ENCODE measurements at regions not wholly inside any gene's neighbourhood (a gene's known extent, or its start where the extent isn't known, plus 50 kb on each side); places are given as distances from the start of the nearest gene placed in this dataset.

- H3K4me1 ChIP-seq (ENCODE audit: control insufficient read depth in 5 of 5, insufficient read depth in 5 of 5, low read length in 5 of 5), result no peaks in the 10 kb centered on the region
- no peaks in the 10 kb centered on the region for H3K9me3 ChIP-seq (ENCODE audit: control insufficient read depth in 5 of 5, low read length in 5 of 5)
- H3K27ac ChIP-seq (ENCODE audit: low read depth, low read length), result no peak overlapping the region
- no peak overlapping the region for H3K4me3 ChIP-seq (ENCODE audit: low read depth in 1 of 5, low read length in 5 of 5)
- H3K9ac ChIP-seq (ENCODE audit: low read length in 5 of 5), result no peak overlapping the region
- H3K36me3 ChIP-seq (ENCODE audit: control insufficient read depth in 5 of 5, insufficient read depth in 5 of 5, low read length in 5 of 5), result no peaks in the 10 kb centered on the region
- H3K27me3 ChIP-seq (ENCODE audit: control insufficient read depth in 5 of 5, insufficient read depth in 4 of 5, low read length in 5 of 5), result no peaks in the 10 kb centered on the region
Measured at GRCh38 chr5:166865206-166865605, 1426.2 kb upstream of the WWC1 start.

DNA sequence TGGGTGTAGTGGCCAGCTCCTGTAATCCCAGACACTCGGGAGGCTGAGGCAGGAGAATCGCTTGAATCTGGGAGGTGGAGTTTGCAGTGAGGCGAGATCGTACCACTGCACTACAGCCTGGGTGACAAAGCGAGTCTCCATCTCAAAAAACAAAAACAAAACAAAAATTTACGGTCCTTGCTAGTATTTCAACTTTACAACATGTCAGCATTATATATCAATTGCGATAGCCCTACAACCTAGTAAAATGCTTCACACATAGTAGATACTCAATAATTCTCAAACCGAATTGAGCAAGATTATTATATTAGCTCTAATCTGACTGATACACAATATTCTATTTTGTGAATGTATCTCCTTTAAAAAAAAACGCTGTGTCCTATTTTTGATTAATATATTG is 1411.0 kb upstream of the WWC1 start:
- Histone ChIP-seq H3K36me3 (ENCODE audit: control insufficient read depth in 5 of 5, insufficient read depth in 5 of 5, low read length in 5 of 5) (no peaks in the 10 kb centered on the region), H3K27ac (ENCODE audit: low read depth, low read length) (no peak overlapping the region), H3K9ac (ENCODE audit: low read length in 5 of 5) (no peak overlapping the region), H3K27me3 (ENCODE audit: control insufficient read depth in 5 of 5, insufficient read depth in 4 of 5, low read length in 5 of 5) (no peaks in the 10 kb centered on the region), H3K4me1 (ENCODE audit: control insufficient read depth in 5 of 5, insufficient read depth in 5 of 5, low read length in 5 of 5) (peaks cover 0 to 6% (median 0%) of the 10 kb centered on the region in 5 donors), H3K9me3 (ENCODE audit: control insufficient read depth in 5 of 5, low read length in 5 of 5) (no peaks in the 10 kb centered on the region), H3K4me3 (ENCODE audit: low read depth in 1 of 5, low read length in 5 of 5) (no peak overlapping the region)

- Histone ChIP-seq H3K36me3 (ENCODE audit: control insufficient read depth in 5 of 5, insufficient read depth in 5 of 5, low read length in 5 of 5) (no peaks in the 10 kb centered on the region), H3K9ac (ENCODE audit: low read length in 5 of 5) (no peak overlapping the region), H3K4me3 (ENCODE audit: low read depth in 1 of 5, low read length in 5 of 5) (no peak overlapping the region), H3K9me3 (ENCODE audit: control insufficient read depth in 5 of 5, low read length in 5 of 5) (no peaks in the 10 kb centered on the region), H3K27me3 (ENCODE audit: control insufficient read depth in 5 of 5, insufficient read depth in 4 of 5, low read length in 5 of 5) (no peaks in the 10 kb centered on the region), H3K4me1 (ENCODE audit: control insufficient read depth in 5 of 5, insufficient read depth in 5 of 5, low read length in 5 of 5) (peaks cover 0 to 6% (median 0%) of the 10 kb centered on the region in 5 donors), H3K27ac (ENCODE audit: low read depth, low read length) (no peak overlapping the region)
Measured at GRCh38 chr5:166881802-166882201, 1409.6 kb upstream of the WWC1 start.

DNA sequence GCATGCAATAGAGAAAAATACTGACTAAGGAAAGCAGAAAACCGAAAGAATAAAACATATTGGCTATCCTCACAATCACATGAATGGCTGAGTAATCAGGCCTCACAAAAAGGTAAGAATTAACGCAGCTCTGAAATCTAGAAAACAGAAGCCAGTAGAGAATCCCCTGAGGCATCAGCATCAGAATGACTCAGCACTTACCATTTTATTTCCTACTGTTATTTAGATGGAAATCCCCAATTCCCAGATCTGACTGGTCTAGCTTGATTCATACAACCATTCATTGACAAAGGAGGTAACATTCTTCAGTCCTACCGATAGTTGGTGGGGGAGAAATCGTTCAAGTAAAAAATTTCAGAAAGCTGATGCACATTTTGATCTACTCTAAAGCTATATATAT is 1408.4 kb upstream of the WWC1 start:
- Histone ChIP-seq H3K9me3 (ENCODE audit: control insufficient read depth in 5 of 5, low read length in 5 of 5) (no peaks in the 10 kb centered on the region), H3K27me3 (ENCODE audit: control insufficient read depth in 5 of 5, insufficient read depth in 4 of 5, low read length in 5 of 5) (no peaks in the 10 kb centered on the region), H3K9ac (ENCODE audit: low read length in 5 of 5) (no peak overlapping the region), H3K27ac (ENCODE audit: low read depth, low read length) (no peak overlapping the region), H3K4me1 (ENCODE audit: control insufficient read depth in 5 of 5, insufficient read depth in 5 of 5, low read length in 5 of 5) (peaks cover 0 to 6% (median 0%) of the 10 kb centered on the region in 5 donors), H3K36me3 (ENCODE audit: control insufficient read depth in 5 of 5, insufficient read depth in 5 of 5, low read length in 5 of 5) (no peaks in the 10 kb centered on the region), H3K4me3 (ENCODE audit: low read depth in 1 of 5, low read length in 5 of 5) (no peak overlapping the region)

- H3K4me1 ChIP-seq (ENCODE audit: control insufficient read depth in 5 of 5, insufficient read depth in 5 of 5, low read length in 5 of 5), result no peaks in the 10 kb centered on the region
- no peak overlapping the region for H3K4me3 ChIP-seq (ENCODE audit: low read depth in 1 of 5, low read length in 5 of 5)
Measured at GRCh38 chr5:166898166-166898565, 1393.3 kb upstream of the WWC1 start.

GRCh38 chr5:166899343-166899742 is 1392.1 kb upstream of the WWC1 start:
- no peak overlapping the region for H3K4me3 ChIP-seq (ENCODE audit: low read depth in 1 of 5, low read length in 5 of 5)
- H3K9me3 ChIP-seq (ENCODE audit: control insufficient read depth in 5 of 5, low read length in 5 of 5), result no peaks in the 10 kb centered on the region
- H3K4me1 ChIP-seq (ENCODE audit: control insufficient read depth in 5 of 5, insufficient read depth in 5 of 5, low read length in 5 of 5), result no peaks in the 10 kb centered on the region
- H3K36me3 ChIP-seq (ENCODE audit: control insufficient read depth in 5 of 5, insufficient read depth in 5 of 5, low read length in 5 of 5), result no peaks in the 10 kb centered on the region
- H3K27ac ChIP-seq (ENCODE audit: low read depth, low read length), result no peak overlapping the region
- H3K27me3 ChIP-seq (ENCODE audit: control insufficient read depth in 5 of 5, insufficient read depth in 4 of 5, low read length in 5 of 5), result no peaks in the 10 kb centered on the region
- no peak overlapping the region for H3K9ac ChIP-seq (ENCODE audit: low read length in 5 of 5)

More at GRCh38 chr5:166898166-166898565, 1393.3 kb upstream of the WWC1 start:
- Histone ChIP-seq H3K27me3 (ENCODE audit: control insufficient read depth in 5 of 5, insufficient read depth in 4 of 5, low read length in 5 of 5) (no peaks in the 10 kb centered on the region), H3K27ac (ENCODE audit: low read depth, low read length) (no peak overlapping the region), H3K36me3 (ENCODE audit: control insufficient read depth in 5 of 5, insufficient read depth in 5 of 5, low read length in 5 of 5) (no peaks in the 10 kb centered on the region), H3K9ac (ENCODE audit: low read length in 5 of 5) (no peak overlapping the region), H3K9me3 (ENCODE audit: control insufficient read depth in 5 of 5, low read length in 5 of 5) (no peaks in the 10 kb centered on the region)

- H3K4me1 ChIP-seq (ENCODE audit: control insufficient read depth in 5 of 5, insufficient read depth in 5 of 5, low read length in 5 of 5), result no peaks in the 10 kb centered on the region
- H3K27me3 ChIP-seq (ENCODE audit: control insufficient read depth in 5 of 5, insufficient read depth in 4 of 5, low read length in 5 of 5), result no peaks in the 10 kb centered on the region
- H3K36me3 ChIP-seq (ENCODE audit: control insufficient read depth in 5 of 5, insufficient read depth in 5 of 5, low read length in 5 of 5), result no peaks in the 10 kb centered on the region
- no peaks in the 10 kb centered on the region for H3K9me3 ChIP-seq (ENCODE audit: control insufficient read depth in 5 of 5, low read length in 5 of 5)
- H3K9ac ChIP-seq (ENCODE audit: low read length in 5 of 5), result no peak overlapping the region
- no peak overlapping the region for H3K4me3 ChIP-seq (ENCODE audit: low read depth in 1 of 5, low read length in 5 of 5)
- H3K27ac ChIP-seq (ENCODE audit: low read depth, low read length), result no peak overlapping the region
Measured at GRCh38 chr5:166904571-166904970, 1386.9 kb upstream of the WWC1 start.

DNA sequence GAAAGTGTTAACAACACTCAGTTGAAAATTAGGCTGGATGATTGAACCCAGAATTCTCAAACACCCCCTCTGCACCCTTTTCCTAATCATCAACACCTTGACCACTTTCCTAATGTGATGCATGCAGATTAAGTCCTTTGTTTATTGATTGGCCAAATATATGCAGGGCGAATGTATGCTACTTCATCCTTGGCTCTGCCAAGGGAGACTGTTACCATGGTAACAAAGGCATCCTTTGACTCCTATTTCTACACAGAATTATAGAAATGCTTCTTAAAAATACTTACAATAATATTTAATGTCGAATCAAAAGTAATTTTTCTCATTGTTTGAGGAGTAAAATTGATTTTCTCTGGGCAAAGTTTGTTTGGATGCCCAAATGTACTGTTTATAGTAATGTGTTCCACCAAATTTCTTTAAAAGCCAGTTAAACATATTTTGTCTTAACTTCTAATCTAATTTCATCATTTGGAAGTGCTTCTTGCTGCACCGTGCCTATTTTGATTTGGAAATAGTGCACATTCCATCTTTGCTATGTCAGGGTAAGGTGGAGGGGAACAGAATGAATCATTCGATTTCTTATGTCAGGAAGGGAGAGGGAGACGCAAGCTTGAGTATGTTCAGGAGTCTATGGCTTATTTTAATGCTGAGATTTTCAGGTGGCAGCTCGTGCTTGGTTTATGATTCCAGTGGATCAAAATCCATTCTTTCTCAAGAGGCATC is 1384.3 kb upstream of the WWC1 start:
- H3K4me3 ChIP-seq (ENCODE audit: low read depth in 1 of 5, low read length in 5 of 5), result no peak overlapping the region
- H3K4me1 ChIP-seq (ENCODE audit: control insufficient read depth in 5 of 5, insufficient read depth in 5 of 5, low read length in 5 of 5), result no peaks in the 10 kb centered on the region
- H3K9me3 ChIP-seq (ENCODE audit: control insufficient read depth in 5 of 5, low read length in 5 of 5), result no peaks in the 10 kb centered on the region
- H3K9ac ChIP-seq (ENCODE audit: low read length in 5 of 5), result no peak overlapping the region
- H3K36me3 ChIP-seq (ENCODE audit: control insufficient read depth in 5 of 5, insufficient read depth in 5 of 5, low read length in 5 of 5), result no peaks in the 10 kb centered on the region
- no peaks in the 10 kb centered on the region for H3K27me3 ChIP-seq (ENCODE audit: control insufficient read depth in 5 of 5, insufficient read depth in 4 of 5, low read length in 5 of 5)
- H3K27ac ChIP-seq (ENCODE audit: low read depth, low read length), result no peak overlapping the region

GRCh38 chr5:166909040-166909439 is 1382.4 kb upstream of the WWC1 start:
- Histone ChIP-seq H3K27me3 (ENCODE audit: control insufficient read depth in 5 of 5, insufficient read depth in 4 of 5, low read length in 5 of 5) (no peaks in the 10 kb centered on the region), H3K9me3 (ENCODE audit: control insufficient read depth in 5 of 5, low read length in 5 of 5) (no peaks in the 10 kb centered on the region), H3K9ac (ENCODE audit: low read length in 5 of 5) (no peak overlapping the region), H3K4me1 (ENCODE audit: control insufficient read depth in 5 of 5, insufficient read depth in 5 of 5, low read length in 5 of 5) (no peaks in the 10 kb centered on the region), H3K4me3 (ENCODE audit: low read depth in 1 of 5, low read length in 5 of 5) (no peak overlapping the region), H3K27ac (ENCODE audit: low read depth, low read length) (no peak overlapping the region), H3K36me3 (ENCODE audit: control insufficient read depth in 5 of 5, insufficient read depth in 5 of 5, low read length in 5 of 5) (no peaks in the 10 kb centered on the region)

GRCh38 chr5:166909926-166910325 is 1381.5 kb upstream of the WWC1 start:
- no peaks in the 10 kb centered on the region for H3K36me3 ChIP-seq (ENCODE audit: control insufficient read depth in 5 of 5, insufficient read depth in 5 of 5, low read length in 5 of 5)
- H3K4me3 ChIP-seq (ENCODE audit: low read depth in 1 of 5, low read length in 5 of 5), result no peak overlapping the region
- H3K27me3 ChIP-seq (ENCODE audit: control insufficient read depth in 5 of 5, insufficient read depth in 4 of 5, low read length in 5 of 5), result no peaks in the 10 kb centered on the region
- no peak overlapping the region for H3K27ac ChIP-seq (ENCODE audit: low read depth, low read length)
- no peaks in the 10 kb centered on the region for H3K9me3 ChIP-seq (ENCODE audit: control insufficient read depth in 5 of 5, low read length in 5 of 5)
- no peak overlapping the region for H3K9ac ChIP-seq (ENCODE audit: low read length in 5 of 5)
- H3K4me1 ChIP-seq (ENCODE audit: control insufficient read depth in 5 of 5, insufficient read depth in 5 of 5, low read length in 5 of 5), result no peaks in the 10 kb centered on the region

All from subcutaneous abdominal adipose tissue (tissue), 5 donors.